GM12865 (cell line): ENCODE measurements at regions not wholly inside any gene's neighbourhood (a gene's known extent, or its start where the extent isn't known, plus 50 kb on each side); places are given as distances from the start of the nearest gene placed in this dataset.
"Not testable (repeated sequence)": the region's sequence is repeated elsewhere in the genome, so short reads cannot be mapped to it uniquely, and the experiment has no call there.

Experiments
- DNase-seq: peaks from one replicate; pipeline ENCODE4 v3.0.0; 2010; ENCODE audit warnings: low read depth
- H3K4me3 ChIP-seq: 2 replicates; pipeline ENCODE4 v1.5.1; 2011; ENCODE audit warnings: mild to moderate bottlenecking, low read depth, low read length, control low read depth
- TF ChIP-seq, protein P1 (sequence below): IDR thresholded peaks from 2 replicates; pipeline ENCODE4 v1.5.1; 2011; ENCODE audit warnings: low read length, control low read depth, low read depth, inconsistent platforms; ENCODE audit not compliant: insufficient read depth; ENCODE audit errors: missing control alignments

DNA sequence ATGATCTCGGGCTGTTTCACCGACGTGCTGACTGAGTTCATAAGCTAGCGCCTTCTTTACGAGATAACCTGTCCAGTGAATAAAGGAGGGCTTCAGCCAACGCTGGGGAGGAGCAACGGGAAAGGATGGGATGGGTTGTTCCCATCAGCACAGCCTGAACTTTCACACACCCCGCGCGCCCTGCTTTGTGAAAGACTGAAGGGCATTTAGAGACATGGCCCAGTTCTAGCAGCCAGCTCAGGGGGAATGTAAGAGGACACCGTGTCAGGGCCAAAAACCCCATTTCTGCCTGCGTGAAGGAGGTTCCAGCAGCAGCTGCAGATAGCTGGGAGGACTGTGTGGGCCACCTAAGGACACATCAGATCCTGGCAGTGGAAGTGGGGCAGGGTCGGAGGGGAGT, 255.1 kb upstream of the RAB4A start:
- TF ChIP-seq, protein P1, sequence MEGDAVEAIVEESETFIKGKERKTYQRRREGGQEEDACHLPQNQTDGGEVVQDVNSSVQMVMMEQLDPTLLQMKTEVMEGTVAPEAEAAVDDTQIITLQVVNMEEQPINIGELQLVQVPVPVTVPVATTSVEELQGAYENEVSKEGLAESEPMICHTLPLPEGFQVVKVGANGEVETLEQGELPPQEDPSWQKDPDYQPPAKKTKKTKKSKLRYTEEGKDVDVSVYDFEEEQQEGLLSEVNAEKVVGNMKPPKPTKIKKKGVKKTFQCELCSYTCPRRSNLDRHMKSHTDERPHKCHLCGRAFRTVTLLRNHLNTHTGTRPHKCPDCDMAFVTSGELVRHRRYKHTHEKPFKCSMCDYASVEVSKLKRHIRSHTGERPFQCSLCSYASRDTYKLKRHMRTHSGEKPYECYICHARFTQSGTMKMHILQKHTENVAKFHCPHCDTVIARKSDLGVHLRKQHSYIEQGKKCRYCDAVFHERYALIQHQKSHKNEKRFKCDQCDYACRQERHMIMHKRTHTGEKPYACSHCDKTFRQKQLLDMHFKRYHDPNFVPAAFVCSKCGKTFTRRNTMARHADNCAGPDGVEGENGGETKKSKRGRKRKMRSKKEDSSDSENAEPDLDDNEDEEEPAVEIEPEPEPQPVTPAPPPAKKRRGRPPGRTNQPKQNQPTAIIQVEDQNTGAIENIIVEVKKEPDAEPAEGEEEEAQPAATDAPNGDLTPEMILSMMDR, result no peak
- no peak overlapping the region for H3K4me3 ChIP-seq

GRCh38 chr1:229017091-229017490, 253.8 kb upstream of the RAB4A start:
- TF ChIP-seq, protein P1, result no peak
- H3K4me3 ChIP-seq, result no peak overlapping the region
- DNase-seq, result no peak

More for the DNA sequence above, 255.1 kb upstream of the RAB4A start:
- DNase-seq, result no peak

DNA sequence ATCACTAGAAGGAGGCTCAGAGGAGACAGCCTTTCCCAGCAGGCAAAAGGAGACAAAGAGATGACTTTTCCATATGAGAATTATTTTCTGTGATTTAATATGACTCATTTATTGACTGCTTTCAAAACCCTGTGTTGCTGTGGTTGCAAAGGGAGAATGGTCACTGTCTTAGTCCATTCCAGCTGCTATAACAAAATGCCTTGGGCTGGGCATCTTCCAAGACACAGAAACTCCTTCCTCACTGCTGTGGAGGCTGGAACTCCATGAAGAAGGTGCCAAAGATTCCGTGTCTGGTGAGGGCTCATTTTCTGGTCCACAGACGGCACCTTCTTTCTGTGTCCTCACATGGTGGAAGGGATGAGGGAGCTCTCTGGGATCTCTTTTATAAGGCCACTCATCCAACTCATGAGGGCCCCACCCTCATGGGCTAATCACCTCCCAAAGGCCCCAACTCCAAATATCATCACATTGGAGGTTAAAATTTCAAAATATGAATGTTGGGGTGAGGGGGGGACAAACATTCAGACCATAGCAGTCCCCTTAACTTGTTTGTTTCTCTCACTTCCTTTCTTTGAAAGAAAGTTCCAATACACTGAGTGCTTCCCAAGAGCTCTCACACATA, 252.1 kb upstream of the RAB4A start:
- TF ChIP-seq, protein P1, result no peak
- DNase-seq, result no peak
- no peak overlapping the region for H3K4me3 ChIP-seq

- no peak for DNase-seq
- TF ChIP-seq, protein P1, result no peak
- no peak overlapping the region for H3K4me3 ChIP-seq
These were observed 251.1 kb upstream of the RAB4A start for GRCh38 chr1:229019663-229020271.

DNA sequence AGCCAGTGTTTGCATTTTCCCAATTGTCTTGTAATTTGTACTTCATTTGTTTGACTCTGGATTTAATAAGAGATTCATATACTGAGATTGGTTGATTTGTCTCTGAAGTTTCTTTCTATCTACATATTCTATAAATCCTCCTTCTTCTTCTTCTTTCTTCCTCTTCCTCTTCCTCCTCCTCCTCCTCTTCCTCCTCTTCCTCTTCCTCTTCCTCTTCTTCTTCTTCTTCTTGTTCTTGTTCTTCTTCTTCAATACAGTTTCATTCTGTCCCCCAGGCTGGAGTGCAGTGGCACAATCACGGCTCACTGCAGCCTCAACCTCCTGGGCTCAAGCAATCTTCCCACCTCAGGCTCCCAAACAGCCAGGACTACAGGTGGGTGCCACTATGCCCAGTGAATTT, 249.9 kb upstream of the RAB4A start:
- DNase-seq, H3K4me3 ChIP-seq: not testable (repeated sequence)

DNA sequence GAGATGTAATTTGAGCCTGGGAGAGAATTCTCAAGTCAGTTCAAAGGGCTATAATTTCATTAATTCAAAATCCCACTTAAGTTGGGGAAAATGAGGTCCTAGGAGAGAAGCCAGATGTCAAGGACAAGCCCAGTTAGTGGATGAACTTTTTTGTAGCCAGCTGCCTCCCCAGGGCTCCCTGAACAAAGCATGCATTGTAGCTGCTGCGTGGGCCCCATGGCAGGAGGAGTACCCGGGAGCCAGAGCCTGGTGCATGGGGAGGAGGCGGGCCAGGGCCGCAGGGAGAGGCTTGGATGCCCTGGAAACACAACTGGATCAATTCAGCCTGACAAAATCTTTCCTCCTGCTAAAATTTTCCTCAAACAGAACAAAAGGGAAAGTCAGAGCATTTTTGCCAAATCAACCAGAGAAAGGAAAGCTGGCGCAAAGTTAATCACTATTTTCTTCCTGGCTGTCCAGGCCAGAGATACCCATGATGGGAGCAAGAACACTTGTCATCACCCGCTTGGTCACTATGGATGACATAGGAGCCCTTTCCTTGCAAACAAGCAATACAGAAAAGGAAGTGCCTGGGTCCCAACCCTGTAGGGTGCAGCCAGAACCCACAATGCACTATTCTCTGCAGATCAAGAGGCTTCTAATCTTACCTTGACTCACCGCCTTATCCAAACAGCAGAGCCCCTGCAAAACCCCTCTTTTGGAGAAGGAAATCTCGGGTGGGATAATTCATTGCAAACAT, 248.1 kb upstream of the RAB4A start:
- no peak overlapping the region for H3K4me3 ChIP-seq
- DNase-seq, result no peak
- TF ChIP-seq, protein P1, result no peak

- TF ChIP-seq, protein P1, result no peak
- no peak overlapping the region for H3K4me3 ChIP-seq
- no peak for DNase-seq
These were observed 247.1 kb upstream of the RAB4A start for GRCh38 chr1:229023651-229024300.
